Skeletal muscle satellite cell (primary cell): ENCODE measurements at regions not wholly inside any gene's neighbourhood (a gene's known extent, or its start where the extent isn't known, plus 50 kb on each side); places are given as distances from the start of the nearest gene placed in this dataset.
"Not testable (repeated sequence)": the region's sequence is repeated elsewhere in the genome, so short reads cannot be mapped to it uniquely, and the experiment has no call there.

Experiments used
- H3K27me3 ChIP-seq: 2 replicates; pipeline ENCODE4 v1.7.0; 2013; ENCODE audit warnings: low read length; ENCODE audit not compliant: control insufficient read depth, insufficient read depth
- H3K36me3 ChIP-seq: 2 replicates; pipeline ENCODE4 v1.7.0; 2013; ENCODE audit warnings: mild to moderate bottlenecking, control low read depth, low read length; ENCODE audit not compliant: insufficient read depth
- H3K4me1 ChIP-seq: 2 replicates; pipeline ENCODE4 v1.7.0; 2013; ENCODE audit warnings: low read length; ENCODE audit not compliant: control insufficient read depth, insufficient read depth
- H3K4me2 ChIP-seq: 2 replicates; pipeline ENCODE4 v1.7.0; 2013; ENCODE audit warnings: mild to moderate bottlenecking, low read length
- H3K4me3 ChIP-seq: 2 replicates; pipeline ENCODE4 v1.7.0; 2013; ENCODE audit warnings: low read length
- H3K9ac ChIP-seq: 2 replicates; pipeline ENCODE4 v1.7.0; 2013; ENCODE audit warnings: mild to moderate bottlenecking, low read depth, low read length, moderate library complexity
- H3K9me3 ChIP-seq: replicated peaks from 2 replicates; pipeline ENCODE4 v1.7.0; 2013; ENCODE audit warnings: mild to moderate bottlenecking, control low read depth, low read length

- H3K9ac ChIP-seq, result no peak overlapping the region
- H3K36me3 ChIP-seq, result no peaks in the 10 kb centered on the region
- no peak overlapping the region for H3K4me3 ChIP-seq
- no peak overlapping the region for H3K4me2 ChIP-seq
- H3K27me3 ChIP-seq, result no peaks in the 10 kb centered on the region
- no peaks in the 10 kb centered on the region for H3K4me1 ChIP-seq
- H3K9me3 ChIP-seq, result peaks cover 7% of the 10 kb centered on the region
Measured at GRCh38 chr9:31146485-31147166, 1237.8 kb upstream of the ACO1 start.

GRCh38 chr9:31153250-31153840, 1231.1 kb upstream of the ACO1 start:
- Histone ChIP-seq H3K36me3 (no peaks in the 10 kb centered on the region), H3K9ac (no peak overlapping the region), H3K9me3 (peaks cover 8% of the 10 kb centered on the region), H3K4me1 (no peaks in the 10 kb centered on the region), H3K4me3 (no peak overlapping the region), H3K27me3 (no peaks in the 10 kb centered on the region), H3K4me2 (no peak overlapping the region)

GRCh38 chr9:31166516-31166915, 1217.9 kb upstream of the ACO1 start:
- Histone ChIP-seq H3K4me1 (no peaks in the 10 kb centered on the region), H3K4me2 (no peak overlapping the region), H3K36me3 (no peaks in the 10 kb centered on the region), H3K4me3 (no peak overlapping the region), H3K27me3 (no peaks in the 10 kb centered on the region), H3K9me3 (peaks cover 4% of the 10 kb centered on the region), H3K9ac (no peak overlapping the region)

DNA sequence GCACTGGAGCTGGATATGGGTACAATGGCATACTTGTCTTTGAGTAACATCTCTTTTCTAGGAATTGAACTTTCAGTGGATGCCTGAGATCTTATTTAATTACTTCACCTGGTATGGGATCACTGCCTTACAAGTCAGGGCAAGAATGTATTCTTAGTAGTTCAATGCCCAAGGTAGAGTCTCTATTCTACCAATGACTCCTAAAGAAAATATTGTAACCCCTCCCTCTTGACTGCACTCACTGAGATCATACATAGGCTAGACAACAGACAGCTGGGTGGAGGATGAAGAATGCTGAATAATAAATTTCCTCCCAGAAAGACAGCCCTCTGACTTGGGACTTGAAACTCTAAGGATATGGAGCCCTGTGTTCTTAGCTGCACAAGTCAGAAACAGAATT, 1216.3 kb upstream of the ACO1 start:
- no peak overlapping the region for H3K4me3 ChIP-seq
- H3K27me3 ChIP-seq, result no peaks in the 10 kb centered on the region
- H3K9ac ChIP-seq, result no peak overlapping the region
- H3K36me3 ChIP-seq, result no peaks in the 10 kb centered on the region
- no peak overlapping the region for H3K4me2 ChIP-seq
- peaks cover 4% of the 10 kb centered on the region for H3K9me3 ChIP-seq
- no peaks in the 10 kb centered on the region for H3K4me1 ChIP-seq

- Histone ChIP-seq H3K4me2 (no peak overlapping the region), H3K9me3 (no peaks in the 10 kb centered on the region), H3K4me1 (no peaks in the 10 kb centered on the region), H3K36me3 (no peaks in the 10 kb centered on the region), H3K4me3 (no peak overlapping the region), H3K27me3 (no peaks in the 10 kb centered on the region), H3K9ac (no peak overlapping the region)
Measured at GRCh38 chr9:31174681-31175080, 1209.8 kb upstream of the ACO1 start.

DNA sequence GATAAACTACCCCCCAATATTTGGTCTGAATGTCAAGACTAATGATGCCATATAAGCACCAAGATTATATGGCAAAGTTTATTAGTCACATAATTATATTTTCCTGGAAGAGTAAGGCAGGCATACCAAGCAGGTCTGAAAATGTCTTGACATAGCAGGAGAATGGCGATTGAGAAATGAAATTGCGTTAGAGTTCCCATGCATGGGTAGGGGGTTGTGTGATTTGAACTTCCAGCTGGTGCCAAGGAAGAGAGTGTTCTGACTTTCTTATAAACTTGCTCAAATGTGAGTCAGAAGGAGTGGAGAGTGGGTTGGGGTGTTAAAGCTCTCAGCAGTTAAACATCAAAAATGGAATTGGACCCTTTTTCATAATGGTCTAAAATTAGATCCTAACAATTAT, 1200.6 kb upstream of the ACO1 start:
- H3K4me3 ChIP-seq, result no peak overlapping the region
- no peak overlapping the region for H3K4me2 ChIP-seq
- H3K9ac ChIP-seq, result no peak overlapping the region
- H3K27me3 ChIP-seq, result no peaks in the 10 kb centered on the region
- no peaks in the 10 kb centered on the region for H3K36me3 ChIP-seq
- H3K4me1 ChIP-seq, result no peaks in the 10 kb centered on the region
- H3K9me3 ChIP-seq, result no peaks in the 10 kb centered on the region

DNA sequence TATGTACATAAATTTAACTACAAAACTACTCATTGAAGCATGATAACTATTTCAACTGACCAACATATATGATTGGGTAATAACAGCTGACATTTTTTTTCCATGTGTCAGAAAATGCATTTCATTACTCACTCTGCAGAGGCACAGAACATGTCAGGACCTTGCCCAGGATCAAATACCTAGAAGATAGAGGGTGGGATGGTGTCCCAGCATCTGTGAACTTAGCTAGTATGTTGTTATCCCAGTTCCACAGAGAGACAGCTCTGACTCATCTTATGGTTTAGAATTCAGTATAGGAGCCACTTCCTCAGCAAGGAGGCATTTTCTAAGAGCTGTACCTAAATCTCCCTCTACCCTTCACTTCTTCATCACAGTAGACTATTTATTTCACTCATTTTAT, 1198.6 kb upstream of the ACO1 start:
- Histone ChIP-seq H3K4me2 (no peak overlapping the region), H3K9ac (no peak overlapping the region), H3K4me3 (no peak overlapping the region), H3K36me3 (no peaks in the 10 kb centered on the region), H3K4me1 (no peaks in the 10 kb centered on the region), H3K9me3 (no peaks in the 10 kb centered on the region), H3K27me3 (no peaks in the 10 kb centered on the region)

- H3K4me1 ChIP-seq, result no peaks in the 10 kb centered on the region
- H3K9me3 ChIP-seq, result no peaks in the 10 kb centered on the region
- no peaks in the 10 kb centered on the region for H3K36me3 ChIP-seq
- no peak overlapping the region for H3K4me2 ChIP-seq
- no peaks in the 10 kb centered on the region for H3K27me3 ChIP-seq
- no peak overlapping the region for H3K4me3 ChIP-seq
- H3K9ac ChIP-seq, result no peak overlapping the region
Measured at GRCh38 chr9:31188496-31188895, 1195.9 kb upstream of the ACO1 start.

DNA sequence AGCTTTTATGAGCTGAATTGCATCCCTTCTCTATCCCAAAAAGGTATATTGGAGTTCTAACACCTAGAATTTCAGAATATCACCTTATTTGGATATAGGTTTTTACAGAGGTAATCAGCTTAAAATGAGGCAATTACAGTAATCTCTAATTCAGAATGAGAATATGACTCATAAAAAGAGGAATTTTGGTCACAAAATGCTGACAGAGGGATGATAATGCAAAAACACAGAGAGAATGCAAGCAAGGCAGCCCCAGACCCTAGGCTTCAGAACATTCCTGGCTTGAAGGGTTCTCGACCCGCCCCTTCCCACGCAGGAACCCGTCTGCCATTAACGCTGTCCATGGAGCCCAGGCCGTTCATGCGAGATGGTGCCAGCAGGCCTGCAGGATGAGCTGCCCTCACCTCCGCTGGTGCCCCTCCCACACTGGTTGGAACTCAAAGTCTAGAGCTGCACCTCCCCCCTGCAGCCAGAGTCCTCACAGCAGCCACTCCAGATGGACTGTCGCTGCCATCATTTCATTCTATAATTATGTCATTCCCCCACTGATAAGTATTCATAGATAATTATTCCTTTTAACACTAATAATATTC, 1173.4 kb upstream of the ACO1 start:
- no peak overlapping the region for H3K9ac ChIP-seq
- H3K9me3 ChIP-seq, result no peaks in the 10 kb centered on the region
- no peak overlapping the region for H3K4me3 ChIP-seq
- no peaks in the 10 kb centered on the region for H3K36me3 ChIP-seq
- no peaks in the 10 kb centered on the region for H3K4me1 ChIP-seq
- no peak overlapping the region for H3K4me2 ChIP-seq
- no peaks in the 10 kb centered on the region for H3K27me3 ChIP-seq

GRCh38 chr9:31229976-31230375, 1154.5 kb upstream of the ACO1 start:
- not testable (repeated sequence) for H3K9me3 ChIP-seq, H3K36me3 ChIP-seq, H3K4me3 ChIP-seq, H3K4me2 ChIP-seq, H3K27me3 ChIP-seq, H3K9ac ChIP-seq, H3K4me1 ChIP-seq

DNA sequence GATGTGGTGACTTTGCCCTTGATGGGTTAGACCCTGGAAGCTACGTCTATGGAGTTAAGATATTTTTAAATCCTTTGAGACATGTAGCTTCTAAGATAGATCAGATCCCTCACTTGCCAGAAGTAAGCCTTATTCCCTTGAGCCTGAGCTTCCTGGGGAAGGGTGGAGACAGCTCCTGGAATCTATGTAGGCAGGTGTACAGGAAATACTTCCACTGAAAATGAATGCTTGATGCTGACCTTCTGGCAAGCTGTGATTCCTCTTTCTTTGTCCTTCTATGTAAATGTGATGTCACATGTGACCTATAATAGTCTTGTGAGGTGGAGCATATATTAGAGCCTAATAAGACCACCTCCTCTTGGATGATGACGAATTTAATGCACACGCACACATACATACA, 1152.0 kb upstream of the ACO1 start:
- H3K9ac ChIP-seq, result no peak overlapping the region
- no peaks in the 10 kb centered on the region for H3K4me1 ChIP-seq
- H3K4me3 ChIP-seq, result no peak overlapping the region
- H3K27me3 ChIP-seq, result no peaks in the 10 kb centered on the region
- no peak overlapping the region for H3K4me2 ChIP-seq
- H3K36me3 ChIP-seq, result no peaks in the 10 kb centered on the region
- H3K9me3 ChIP-seq, result no peaks in the 10 kb centered on the region

DNA sequence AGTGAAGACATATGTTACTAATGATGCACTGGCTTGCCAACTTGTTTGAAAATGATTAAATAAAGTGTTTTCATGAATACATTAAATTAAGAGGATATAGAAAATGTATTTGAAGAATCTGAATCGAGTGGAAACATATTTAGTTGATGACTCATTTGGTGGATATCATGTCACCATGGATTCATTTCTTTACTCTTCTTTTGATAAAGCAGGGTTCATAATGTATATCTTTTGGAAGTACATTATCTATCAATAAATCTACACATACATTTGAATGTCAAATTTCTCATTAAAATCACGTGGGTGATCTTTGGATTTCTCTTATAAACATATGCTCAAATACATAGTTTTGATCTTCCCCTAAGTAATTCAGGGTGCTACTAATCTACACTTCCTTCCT, 1148.1 kb upstream of the ACO1 start:
- H3K9ac ChIP-seq, result no peak overlapping the region
- H3K4me3 ChIP-seq, result no peak overlapping the region
- no peaks in the 10 kb centered on the region for H3K9me3 ChIP-seq

More for the DNA sequence above, 1148.1 kb upstream of the ACO1 start:
- no peaks in the 10 kb centered on the region for H3K4me1 ChIP-seq
- no peaks in the 10 kb centered on the region for H3K27me3 ChIP-seq
- no peak overlapping the region for H3K4me2 ChIP-seq
- no peaks in the 10 kb centered on the region for H3K36me3 ChIP-seq
